Stomach (tissue), 8 donors: ENCODE measurements at regions not wholly inside any gene's neighbourhood (a gene's known extent, or its start where the extent isn't known, plus 50 kb on each side); places are given as distances from the start of the nearest gene placed in this dataset.

ENCODE experiments used
- DNase-seq, 2 donors: peaks; one replicate each; pipeline versions ENCODE4 v3.0.0 to v3.0.0-alpha.2; 2013 to 2019
- H3K27ac ChIP-seq, 5 donors: fragments of 200-600 bp in 4 of 5; sonication (generic) in 4 of 5; one replicate each; pipeline ENCODE4 v1.5.1; 2013 to 2019; ENCODE audit warnings: mild to moderate bottlenecking in 1 of 5, moderate library complexity in 1 of 5
- H3K27me3 ChIP-seq, 3 donors: fragments of 200-600 bp; sonication (generic); one replicate each; pipeline ENCODE4 v1.5.1; 2017 to 2019; ENCODE audit warnings: mixed run types in 1 of 3
- H3K36me3 ChIP-seq, 4 donors: fragments of 200-600 bp; sonication (generic); 1 replicate in 3 of 4; 2 replicates in 1 of 4; pipeline ENCODE4 v1.5.1; 2016 to 2019
- H3K4me1 ChIP-seq, 4 donors: fragments of 200-600 bp; sonication (generic); one replicate each; pipeline ENCODE4 v1.5.1; 2016 to 2019
- H3K4me3 ChIP-seq, 4 donors: fragments of 200-600 bp; sonication (generic) in 3 of 4; one replicate each; pipeline ENCODE4 v1.5.1; 2016 to 2019; ENCODE audit warnings: mild to moderate bottlenecking in 1 of 4
- H3K9me3 ChIP-seq, 4 donors: fragments of 200-600 bp; sonication (generic); one replicate each; pipeline ENCODE4 v1.5.1; 2016 to 2019
- CTCF ChIP-seq, 7 experiments: fragments of 450-650 bp in 4 of 7; fragments of 200-600 bp in 3 of 7; sonication (generic) in 3 of 7; IDR thresholded peaks; one replicate each; pipeline ENCODE4 v1.5.1; 2016 to 2019; ENCODE audit warnings: antibody characterized with exemption in 7 of 7, control low read depth in 2 of 7, mild to moderate bottlenecking in 1 of 7
- EP300 ChIP-seq: sonication (generic); formaldehyde crosslinking; IDR thresholded peaks from one replicate; pipeline ENCODE4 v1.6.1; 2017; ENCODE audit warnings: antibody characterized with exemption
- POLR2A ChIP-seq, 4 donors: fragments of 450-650 bp; IDR thresholded peaks; one replicate each; pipeline ENCODE4 v1.6.1; 2016; ENCODE audit warnings: antibody characterized with exemption in 4 of 4, control low read depth in 2 of 4, mild to moderate bottlenecking in 1 of 4, moderate library complexity in 1 of 4
- POLR2AphosphoS5 ChIP-seq, 3 donors: sonication (generic); formaldehyde crosslinking; IDR thresholded peaks; one replicate each; pipeline ENCODE4 v1.6.1; 2016; ENCODE audit warnings: antibody characterized with exemption in 3 of 3
- WGBS, 5 donors: extraction: QIAGEN DNeasy Blood & Tissue Kit in 3 of 5; methylation state at CpG; one replicate each; pipeline versions ENCODE4 v1.1.5 to v1.1.7; 2013 to 2018; 5-methylcytosine and 5-hydroxymethylcytosine counted together
- intact Hi-C: fragments of 100-400 bp; cut with DNase I; formaldehyde crosslinking; loops from one replicate; pipeline ENCODE4 v1.15.1; 2023; ENCODE audit warnings: low total_unique reads
- donor health status: healthy with polysubstance abuse.
- donor health status: Bipolar disorder and iron deficiency.
- donor health status: healthy.

- Histone ChIP-seq H3K4me3 (no peak overlapping the region), H3K27me3 (no peaks in the 10 kb centered on the region), H3K36me3 (no peaks in the 10 kb centered on the region), H3K4me1 (no peaks in the 10 kb centered on the region), H3K27ac (no peak overlapping the region), H3K9me3 (no peaks in the 10 kb centered on the region)
- no peak for DNase-seq
- intact Hi-C loops, result no loop called here
- no peak for TF ChIP-seq POLR2AphosphoS5 (IDR thresholded peaks at IDR 0.05)
- TF ChIP-seq CTCF (IDR thresholded peaks at IDR 0.05), result no peak
- no peak for TF ChIP-seq EP300
- TF ChIP-seq POLR2A (IDR thresholded peaks at IDR 0.05), result no peak
Observed at GRCh38 chr9:25396828-25397227, 281.4 kb downstream of the TUSC1 start.

- H3K27ac ChIP-seq, result no peak overlapping the region
- H3K27me3 ChIP-seq, result no peaks in the 10 kb centered on the region
- WGBS, 5 donors, result 56 to 88% (median 66%) methylated on average over 1 of the region's 1 CpG
- H3K36me3 ChIP-seq, result no peaks in the 10 kb centered on the region
- no peak for DNase-seq
- no peak overlapping the region for H3K4me3 ChIP-seq
- H3K4me1 ChIP-seq, result no peaks in the 10 kb centered on the region
- intact Hi-C loops, result no loop called here
- H3K9me3 ChIP-seq, result no peaks in the 10 kb centered on the region
- TF ChIP-seq POLR2AphosphoS5 (IDR thresholded peaks at IDR 0.05) (no peak), POLR2A (IDR thresholded peaks at IDR 0.05) (no peak), CTCF (IDR thresholded peaks at IDR 0.05) (no peak), EP300 (no peak)
Observed at GRCh38 chr9:25381141-25381540, 297.1 kb downstream of the TUSC1 start.

- H3K27me3 ChIP-seq, result no peaks in the 10 kb centered on the region
- TF ChIP-seq POLR2AphosphoS5 (IDR thresholded peaks at IDR 0.05) (no peak), EP300 (no peak), POLR2A (IDR thresholded peaks at IDR 0.05) (no peak), CTCF (IDR thresholded peaks at IDR 0.05) (no peak)
- H3K9me3 ChIP-seq, result peaks cover 0 to 4% (median 0%) of the 10 kb centered on the region in 4 donors
- intact Hi-C loops, result no loop called here
- WGBS, 5 donors, result 62 to 85% (median 81%) methylated on average over 8 to 10 of the region's 10 CpGs
- no peak overlapping the region for H3K4me3 ChIP-seq
- H3K36me3 ChIP-seq, result no peaks in the 10 kb centered on the region
- no peaks in the 10 kb centered on the region for H3K4me1 ChIP-seq
- DNase-seq, result no peak
- H3K27ac ChIP-seq, result no peak overlapping the region
Observed at GRCh38 chr9:25377039-25377438, 301.2 kb downstream of the TUSC1 start.

GRCh38 chr9:25374281-25374680 lies 304.0 kb downstream of the TUSC1 start:
- Histone ChIP-seq H3K27me3 (no peaks in the 10 kb centered on the region), H3K9me3 (peaks cover 0 to 5% (median 0%) of the 10 kb centered on the region in 4 donors), H3K4me1 (no peaks in the 10 kb centered on the region), H3K36me3 (no peaks in the 10 kb centered on the region), H3K4me3 (no peak overlapping the region), H3K27ac (no peak overlapping the region)
- intact Hi-C loops, result no loop called here
- WGBS, 5 donors, result 79 to 90% (median 82%) methylated on average over 1 of the region's 1 CpG
- no peak for DNase-seq
- TF ChIP-seq POLR2AphosphoS5 (IDR thresholded peaks at IDR 0.05) (no peak), CTCF (IDR thresholded peaks at IDR 0.05) (no peak), POLR2A (IDR thresholded peaks at IDR 0.05) (no peak), EP300 (no peak)
